ENCODE measurements at regions not wholly inside any gene's neighbourhood (a gene's known extent, or its start where the extent isn't known, plus 50 kb on each side); places are given as distances from the start of the nearest gene placed in this dataset.

DNA sequence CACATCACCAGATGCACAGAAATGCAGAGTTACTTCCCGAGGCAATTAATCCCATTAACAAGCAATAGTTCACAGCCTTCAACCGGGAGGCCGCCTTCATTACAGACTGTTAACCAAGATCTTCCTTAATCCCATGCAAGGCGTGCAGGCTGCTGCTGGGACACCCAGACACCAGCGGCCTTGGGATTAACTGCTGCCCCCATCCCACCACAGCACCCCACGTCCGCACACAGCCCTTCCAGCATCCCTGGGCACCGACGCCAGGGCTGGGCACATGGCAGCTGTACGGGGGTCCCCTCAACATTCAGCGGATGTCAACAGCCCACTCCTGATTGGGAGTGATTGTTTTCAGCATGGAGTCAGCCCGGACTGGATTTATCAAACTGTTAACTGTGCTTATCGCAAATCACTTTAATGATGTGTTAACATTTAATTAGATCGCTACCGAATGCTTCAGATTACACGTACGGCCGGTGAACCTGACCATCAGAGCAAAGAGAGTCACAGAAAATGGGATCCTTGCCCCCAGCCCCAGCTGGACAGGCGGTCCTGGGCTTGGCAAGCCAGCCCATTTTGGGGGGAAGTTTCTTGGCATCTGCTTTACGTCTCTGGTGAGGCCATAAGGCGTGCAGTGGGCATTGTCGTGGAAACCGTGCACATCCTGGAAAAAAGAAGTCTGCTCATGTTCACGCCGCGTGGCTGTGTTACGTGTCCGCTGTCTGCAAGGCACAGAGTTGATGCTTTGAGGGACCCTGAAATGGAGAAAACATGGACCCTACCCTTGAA is 126.4 kb downstream of the HMX1 start:
- DNase-seq (ENCODE audit: low spot score), result no peak
- no peaks in the 10 kb centered on the region for H3K79me2 ChIP-seq

DNA sequence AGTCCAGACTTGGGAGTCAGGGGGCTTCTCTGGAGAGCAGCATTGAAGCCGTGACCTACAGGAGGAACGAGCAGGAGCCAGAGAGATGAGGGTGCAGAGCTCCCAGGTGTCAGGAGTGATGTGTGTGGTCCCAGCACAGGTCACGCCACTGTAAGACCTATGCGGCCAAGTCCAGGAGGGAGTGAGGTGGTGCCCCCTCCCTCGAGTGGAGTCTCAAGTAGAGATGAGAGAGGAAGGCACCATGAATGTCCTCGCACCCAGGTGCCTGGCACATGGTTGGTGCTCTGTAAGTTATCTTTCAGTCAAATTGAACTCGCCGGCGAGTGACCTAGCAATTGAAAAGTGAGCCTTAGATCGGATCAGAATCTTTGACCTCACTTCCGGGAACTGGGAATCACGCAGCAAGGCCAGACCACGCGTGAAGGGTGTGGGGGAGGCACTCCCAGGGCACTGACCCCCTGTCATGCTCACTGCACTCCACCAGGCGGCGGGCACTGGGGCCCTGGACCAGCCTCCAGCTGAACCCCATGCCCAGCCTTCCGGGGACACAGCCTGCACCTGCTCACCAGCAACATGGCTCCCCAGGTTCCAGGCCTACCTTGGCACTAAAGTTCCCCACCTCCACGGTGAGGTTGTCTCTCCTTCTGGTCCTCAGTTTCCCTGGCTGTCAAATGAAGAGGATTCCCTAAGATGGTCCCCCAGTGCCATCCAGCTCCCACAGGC is 127.4 kb downstream of the HMX1 start:
- Histone ChIP-seq H3K79me2 (no peaks in the 10 kb centered on the region), H3K27me3 (no peaks in the 10 kb centered on the region), H3K4me2 (no peak overlapping the region), H3K9me2 (replicated peaks; ENCODE audit: insufficient read depth) (no peaks in the 10 kb centered on the region), H3K4me1 (ENCODE audit: insufficient read depth) (no peaks in the 10 kb centered on the region), H3K9me3 (ENCODE audit: low read depth) (no peaks in the 10 kb centered on the region), H4K20me1 (ENCODE audit: insufficient read depth, poor library complexity, severe bottlenecking) (no peaks in the 10 kb centered on the region), H3K4me3 (no peak overlapping the region), H2AFZ (no peak overlapping the region), H3K27ac (no peak overlapping the region), H3K36me3 (replicated peaks; ENCODE audit: insufficient read depth, low read depth) (no peaks in the 10 kb centered on the region)
- 85% methylated on average over 18 of the region's 18 CpGs for WGBS (ENCODE audit: low lambda C conversion rate, missing lambda C conversion rate)
- TF ChIP-seq EZH2 (IDR thresholded peaks at IDR 0.05; ENCODE audit: borderline replicate concordance) (no peak), EZH2phosphoT487 (IDR thresholded peaks at IDR 0.05; ENCODE audit: low read depth, severe bottlenecking, unreplicated experiment) (no peak)
- TF ChIP-seq, protein P1, sequence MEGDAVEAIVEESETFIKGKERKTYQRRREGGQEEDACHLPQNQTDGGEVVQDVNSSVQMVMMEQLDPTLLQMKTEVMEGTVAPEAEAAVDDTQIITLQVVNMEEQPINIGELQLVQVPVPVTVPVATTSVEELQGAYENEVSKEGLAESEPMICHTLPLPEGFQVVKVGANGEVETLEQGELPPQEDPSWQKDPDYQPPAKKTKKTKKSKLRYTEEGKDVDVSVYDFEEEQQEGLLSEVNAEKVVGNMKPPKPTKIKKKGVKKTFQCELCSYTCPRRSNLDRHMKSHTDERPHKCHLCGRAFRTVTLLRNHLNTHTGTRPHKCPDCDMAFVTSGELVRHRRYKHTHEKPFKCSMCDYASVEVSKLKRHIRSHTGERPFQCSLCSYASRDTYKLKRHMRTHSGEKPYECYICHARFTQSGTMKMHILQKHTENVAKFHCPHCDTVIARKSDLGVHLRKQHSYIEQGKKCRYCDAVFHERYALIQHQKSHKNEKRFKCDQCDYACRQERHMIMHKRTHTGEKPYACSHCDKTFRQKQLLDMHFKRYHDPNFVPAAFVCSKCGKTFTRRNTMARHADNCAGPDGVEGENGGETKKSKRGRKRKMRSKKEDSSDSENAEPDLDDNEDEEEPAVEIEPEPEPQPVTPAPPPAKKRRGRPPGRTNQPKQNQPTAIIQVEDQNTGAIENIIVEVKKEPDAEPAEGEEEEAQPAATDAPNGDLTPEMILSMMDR (IDR thresholded peaks at IDR 0.05; ENCODE audit: poor library complexity), result no peak
- no peak for DNase-seq (ENCODE audit: low spot score)

More for the DNA sequence above, 126.4 kb downstream of the HMX1 start:
- 77% methylated on average over 28 of the region's 28 CpGs for WGBS (ENCODE audit: low lambda C conversion rate, missing lambda C conversion rate)
- no peaks in the 10 kb centered on the region for H3K27me3 ChIP-seq
- no peak overlapping the region for H3K27ac ChIP-seq
- H3K9me3 ChIP-seq (ENCODE audit: low read depth), result no peaks in the 10 kb centered on the region
- no peaks in the 10 kb centered on the region for H3K9me2 ChIP-seq (replicated peaks; ENCODE audit: insufficient read depth)
- TF ChIP-seq EZH2 (IDR thresholded peaks at IDR 0.05; ENCODE audit: borderline replicate concordance) (no peak), EZH2phosphoT487 (IDR thresholded peaks at IDR 0.05; ENCODE audit: low read depth, severe bottlenecking, unreplicated experiment) (no peak)
- TF ChIP-seq, protein P1 (IDR thresholded peaks at IDR 0.05; ENCODE audit: poor library complexity), result no peak
- H3K36me3 ChIP-seq (replicated peaks; ENCODE audit: insufficient read depth, low read depth), result no peaks in the 10 kb centered on the region
- H3K4me1 ChIP-seq (ENCODE audit: insufficient read depth), result no peaks in the 10 kb centered on the region
- no peak overlapping the region for H2AFZ ChIP-seq
- no peak overlapping the region for H3K4me3 ChIP-seq
- H3K4me2 ChIP-seq, result no peak overlapping the region
- H4K20me1 ChIP-seq (ENCODE audit: insufficient read depth, poor library complexity, severe bottlenecking), result no peaks in the 10 kb centered on the region

DNA sequence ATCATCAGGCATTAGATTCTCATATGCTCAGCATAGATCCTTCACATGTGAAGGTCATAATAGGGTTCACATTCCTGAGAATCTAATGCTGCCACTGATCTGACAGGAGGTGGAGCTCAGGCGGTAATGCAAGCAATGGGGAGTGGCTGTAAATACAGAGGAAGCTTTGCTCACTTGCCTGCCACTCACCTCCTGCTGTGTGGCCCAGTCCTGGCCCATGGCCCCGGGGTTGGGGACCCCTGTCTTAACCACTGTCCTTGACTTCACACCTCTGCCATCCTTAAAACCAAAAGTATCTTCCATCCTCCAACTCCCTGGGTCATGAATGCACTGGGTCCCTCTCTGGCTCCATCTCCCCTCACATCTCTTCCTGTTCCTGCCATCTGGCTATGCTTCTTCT is 129.1 kb downstream of the HMX1 start:
- Histone ChIP-seq H3K27ac (no peak overlapping the region), H2AFZ (no peak overlapping the region), H4K20me1 (ENCODE audit: insufficient read depth, poor library complexity, severe bottlenecking) (no peaks in the 10 kb centered on the region), H3K4me3 (no peak overlapping the region), H3K4me2 (no peak overlapping the region), H3K27me3 (no peaks in the 10 kb centered on the region), H3K4me1 (ENCODE audit: insufficient read depth) (no peaks in the 10 kb centered on the region), H3K9me3 (ENCODE audit: low read depth) (no peaks in the 10 kb centered on the region), H3K36me3 (replicated peaks; ENCODE audit: insufficient read depth, low read depth) (no peaks in the 10 kb centered on the region), H3K9me2 (replicated peaks; ENCODE audit: insufficient read depth) (no peaks in the 10 kb centered on the region), H3K79me2 (no peaks in the 10 kb centered on the region)
- TF ChIP-seq, protein P1 (IDR thresholded peaks at IDR 0.05; ENCODE audit: poor library complexity), result no peak
- TF ChIP-seq EZH2phosphoT487 (IDR thresholded peaks at IDR 0.05; ENCODE audit: low read depth, severe bottlenecking, unreplicated experiment) (no peak), EZH2 (IDR thresholded peaks at IDR 0.05; ENCODE audit: borderline replicate concordance) (no peak)
- 64% methylated on average over 2 of the region's 2 CpGs for WGBS (ENCODE audit: low lambda C conversion rate, missing lambda C conversion rate)
- DNase-seq (ENCODE audit: low spot score), result no peak
